Retinal pigment epithelial cell (primary cell): ENCODE measurements at regions not wholly inside any gene's neighbourhood (a gene's known extent, or its start where the extent isn't known, plus 50 kb on each side); places are given as distances from the start of the nearest gene placed in this dataset.
"Not testable (repeated sequence)": the region's sequence is repeated elsewhere in the genome, so short reads cannot be mapped to it uniquely, and the experiment has no call there.

ENCODE experiments used
- DNase-seq: peaks from one replicate; pipeline ENCODE4 v3.0.0-alpha.2; 2010; ENCODE audit warnings: low read depth
- H3K4me3 ChIP-seq: 2 replicates; pipeline ENCODE4 v1.5.1; 2011; ENCODE audit warnings: mild to moderate bottlenecking, low read length, control low read depth, moderate library complexity
- CTCF ChIP-seq: conservative IDR thresholded peaks from 2 replicates; pipeline ENCODE4 v1.5.1; 2011; ENCODE audit warnings: low read depth, low read length, control low read depth, inconsistent platforms

- TF ChIP-seq CTCF = no peak
- no peak for DNase-seq
- H3K4me3 ChIP-seq = no peak overlapping the region
Observed at GRCh38 chr22:23393721-23394320, 186.3 kb downstream of the IGLL1 start.

- not testable (repeated sequence) for H3K4me3 ChIP-seq, DNase-seq
Observed at GRCh38 chr22:23393199-23393598, 186.9 kb downstream of the IGLL1 start.

- DNase-seq = no peak
- no peak overlapping the region for H3K4me3 ChIP-seq
- TF ChIP-seq CTCF = no peak
Observed at GRCh38 chr22:23392420-23393121, 187.5 kb downstream of the IGLL1 start.

GRCh38 chr22:23391022-23391421, 189.1 kb downstream of the IGLL1 start:
- DNase-seq = no peak
- H3K4me3 ChIP-seq = no peak overlapping the region
- TF ChIP-seq CTCF = no peak

GRCh38 chr22:23389271-23390071, 190.6 kb downstream of the IGLL1 start:
- TF ChIP-seq CTCF = no peak
- DNase-seq = no peak
- H3K4me3 ChIP-seq = no peak overlapping the region

- no peak for DNase-seq
- no peak for TF ChIP-seq CTCF
- no peak overlapping the region for H3K4me3 ChIP-seq
Observed at GRCh38 chr22:23388517-23388890, 191.6 kb downstream of the IGLL1 start.

- TF ChIP-seq CTCF = no peak
- no peak for DNase-seq
- no peak overlapping the region for H3K4me3 ChIP-seq
Observed at GRCh38 chr22:23387827-23388516, 192.1 kb downstream of the IGLL1 start.
